ENCODE measurements at regions not wholly inside any gene's neighbourhood (a gene's known extent, or its start where the extent isn't known, plus 50 kb on each side); places are given as distances from the start of the nearest gene placed in this dataset.

DNA sequence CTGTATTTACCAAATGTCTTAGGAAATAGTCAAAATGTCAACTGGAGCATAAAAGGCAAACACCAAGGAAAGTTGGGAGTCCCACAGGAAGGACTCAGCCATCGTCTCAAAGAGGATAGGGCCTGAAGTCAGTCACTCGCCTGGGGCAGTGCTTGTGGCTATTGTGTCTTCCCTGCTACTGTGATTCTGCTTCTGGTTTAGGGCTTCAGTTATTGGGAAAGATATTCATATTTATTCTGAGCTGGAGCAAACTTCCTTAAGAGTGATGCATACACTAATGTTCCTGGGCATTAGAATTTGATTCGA lies 118.1 kb downstream of the EDEM1 start:
- Histone ChIP-seq H3K4me3 (ENCODE audit: low read depth, low read length) (no peak overlapping the region), H3K4me1 (ENCODE audit: control insufficient read depth, insufficient read depth, low read length) (no peaks in the 10 kb centered on the region), H3K9me3 (ENCODE audit: control insufficient read depth, insufficient read depth, low read length) (no peaks in the 10 kb centered on the region)

DNA sequence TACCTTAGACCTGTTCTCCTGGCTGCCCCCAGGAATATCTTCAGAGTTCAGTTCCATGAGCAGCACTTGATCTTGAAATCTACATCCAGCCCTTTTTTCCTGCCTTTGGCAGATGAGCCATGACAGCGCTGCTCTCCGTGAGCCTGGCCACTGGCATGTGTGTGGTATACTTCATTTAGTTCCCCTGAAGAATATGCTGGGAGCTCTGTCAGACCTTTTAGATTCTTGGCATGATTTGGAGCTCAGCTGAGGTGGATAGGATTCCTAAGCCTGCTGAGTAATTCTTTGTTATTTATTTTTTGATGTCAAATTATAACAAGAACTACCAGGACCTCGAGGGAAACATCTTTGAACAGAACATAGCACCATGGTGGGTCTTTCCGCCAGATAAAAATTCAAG lies 121.7 kb downstream of the EDEM1 start:
- Histone ChIP-seq H3K9me3 (ENCODE audit: control insufficient read depth, insufficient read depth, low read length) (no peaks in the 10 kb centered on the region), H3K27me3 (ENCODE audit: control insufficient read depth, insufficient read depth, low read length) (no peaks in the 10 kb centered on the region), H3K36me3 (ENCODE audit: control insufficient read depth, insufficient read depth, low read length) (no peaks in the 10 kb centered on the region), H3K4me1 (ENCODE audit: control insufficient read depth, insufficient read depth, low read length) (no peaks in the 10 kb centered on the region), H3K9ac (ENCODE audit: low read depth, low read length) (no peak overlapping the region), H3K4me3 (ENCODE audit: low read depth, low read length) (no peak overlapping the region)

More for the DNA sequence above, 118.1 kb downstream of the EDEM1 start:
- no peaks in the 10 kb centered on the region for H3K27me3 ChIP-seq (ENCODE audit: control insufficient read depth, insufficient read depth, low read length)
- H3K9ac ChIP-seq (ENCODE audit: low read depth, low read length), result no peak overlapping the region
- H3K36me3 ChIP-seq (ENCODE audit: control insufficient read depth, insufficient read depth, low read length), result no peaks in the 10 kb centered on the region

DNA sequence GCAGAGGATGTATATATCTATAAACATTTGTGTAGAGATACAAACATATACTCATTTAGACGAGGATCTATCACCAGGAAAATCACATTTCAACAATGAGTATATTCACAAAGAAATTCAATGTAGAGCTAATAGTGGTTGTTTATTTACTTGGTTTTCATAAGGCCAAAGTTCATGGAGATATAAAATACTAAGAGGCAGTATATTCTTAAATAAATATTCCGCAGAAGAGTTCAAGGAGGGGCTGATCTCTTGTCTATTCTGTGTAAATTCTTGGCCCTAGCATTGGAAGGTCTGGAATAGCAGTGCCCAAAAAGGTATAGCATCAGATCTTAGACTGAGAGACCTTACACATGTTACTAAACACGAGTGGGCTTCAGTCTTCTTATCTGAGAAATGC lies 122.1 kb downstream of the EDEM1 start:
- Histone ChIP-seq H3K27me3 (ENCODE audit: control insufficient read depth, insufficient read depth, low read length) (no peaks in the 10 kb centered on the region), H3K36me3 (ENCODE audit: control insufficient read depth, insufficient read depth, low read length) (no peaks in the 10 kb centered on the region), H3K4me3 (ENCODE audit: low read depth, low read length) (no peak overlapping the region), H3K9me3 (ENCODE audit: control insufficient read depth, insufficient read depth, low read length) (no peaks in the 10 kb centered on the region), H3K4me1 (ENCODE audit: control insufficient read depth, insufficient read depth, low read length) (no peaks in the 10 kb centered on the region), H3K9ac (ENCODE audit: low read depth, low read length) (no peak overlapping the region)

DNA sequence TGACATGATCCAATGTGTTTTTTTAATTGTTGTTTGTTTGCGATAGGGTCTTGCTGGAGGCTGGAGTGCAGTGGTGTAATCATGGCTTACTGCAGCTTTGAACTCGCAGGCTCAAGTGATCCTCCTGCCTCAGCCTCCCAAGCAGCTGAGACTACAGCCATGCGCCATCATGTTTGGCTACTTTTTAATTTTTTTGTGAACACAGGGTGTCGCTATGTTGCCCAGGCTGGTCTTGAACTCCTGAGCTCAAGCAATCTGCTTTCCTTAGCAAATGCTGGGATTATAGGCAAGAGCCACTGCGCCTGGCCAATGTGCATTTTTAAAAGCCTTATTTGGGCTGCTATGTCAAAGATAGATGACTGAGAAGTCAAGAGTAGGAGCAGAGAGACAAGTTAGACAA lies 123.0 kb downstream of the EDEM1 start:
- Histone ChIP-seq H3K9ac (ENCODE audit: low read depth, low read length) (no peak overlapping the region), H3K36me3 (ENCODE audit: control insufficient read depth, insufficient read depth, low read length) (no peaks in the 10 kb centered on the region), H3K27me3 (ENCODE audit: control insufficient read depth, insufficient read depth, low read length) (no peaks in the 10 kb centered on the region)

DNA sequence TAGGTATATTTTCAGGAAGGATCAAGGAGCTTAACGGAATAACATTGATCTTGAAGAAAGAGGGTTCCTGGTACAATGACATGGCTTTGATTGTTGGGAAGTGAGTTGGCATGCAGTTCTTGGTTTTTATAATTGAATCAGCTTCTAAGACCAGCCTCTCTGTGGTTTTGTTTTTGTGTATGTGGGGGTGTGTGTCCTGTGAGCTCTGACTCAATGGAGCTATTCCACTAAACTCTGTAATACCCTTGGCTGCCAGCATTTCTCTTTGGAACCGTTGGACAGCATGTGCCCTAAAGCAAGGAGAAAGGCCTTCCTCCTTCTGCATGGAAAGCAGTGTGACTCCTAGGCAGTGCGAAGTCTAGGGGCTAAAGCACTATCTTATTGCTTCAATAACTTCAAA lies 124.8 kb downstream of the EDEM1 start:
- no peaks in the 10 kb centered on the region for H3K36me3 ChIP-seq (ENCODE audit: control insufficient read depth, insufficient read depth, low read length)
- H3K4me1 ChIP-seq (ENCODE audit: control insufficient read depth, insufficient read depth, low read length), result no peaks in the 10 kb centered on the region
- no peaks in the 10 kb centered on the region for H3K27me3 ChIP-seq (ENCODE audit: control insufficient read depth, insufficient read depth, low read length)
- no peak overlapping the region for H3K9ac ChIP-seq (ENCODE audit: low read depth, low read length)
- no peaks in the 10 kb centered on the region for H3K9me3 ChIP-seq (ENCODE audit: control insufficient read depth, insufficient read depth, low read length)
- no peak overlapping the region for H3K4me3 ChIP-seq (ENCODE audit: low read depth, low read length)

More for the DNA sequence above, 123.0 kb downstream of the EDEM1 start:
- Histone ChIP-seq H3K4me3 (ENCODE audit: low read depth, low read length) (no peak overlapping the region), H3K4me1 (ENCODE audit: control insufficient read depth, insufficient read depth, low read length) (no peaks in the 10 kb centered on the region), H3K9me3 (ENCODE audit: control insufficient read depth, insufficient read depth, low read length) (no peaks in the 10 kb centered on the region)

DNA sequence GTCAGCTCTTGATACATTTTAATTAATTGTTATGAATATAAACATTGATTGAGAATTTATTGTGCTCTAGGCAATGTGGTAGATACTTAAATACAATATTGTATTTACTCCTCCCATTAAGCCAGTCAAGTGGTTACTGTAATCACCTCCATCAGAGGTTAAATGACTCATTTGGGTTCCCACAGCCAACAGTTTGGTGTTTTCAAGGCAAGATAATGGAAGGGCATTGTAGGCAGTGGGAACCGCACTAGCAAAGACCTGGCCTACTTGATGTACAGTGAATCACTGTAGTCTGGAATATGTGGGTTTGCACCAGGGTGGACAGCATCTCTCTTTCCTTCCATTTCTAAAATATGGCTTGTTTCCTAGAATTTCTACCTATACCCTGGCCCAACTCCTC lies 127.4 kb downstream of the EDEM1 start:
- H3K4me3 ChIP-seq (ENCODE audit: low read depth, low read length), result no peak overlapping the region
- no peaks in the 10 kb centered on the region for H3K4me1 ChIP-seq (ENCODE audit: control insufficient read depth, insufficient read depth, low read length)
- no peaks in the 10 kb centered on the region for H3K9me3 ChIP-seq (ENCODE audit: control insufficient read depth, insufficient read depth, low read length)
- H3K27me3 ChIP-seq (ENCODE audit: control insufficient read depth, insufficient read depth, low read length), result no peaks in the 10 kb centered on the region
- no peaks in the 10 kb centered on the region for H3K36me3 ChIP-seq (ENCODE audit: control insufficient read depth, insufficient read depth, low read length)
- no peak overlapping the region for H3K9ac ChIP-seq (ENCODE audit: low read depth, low read length)

DNA sequence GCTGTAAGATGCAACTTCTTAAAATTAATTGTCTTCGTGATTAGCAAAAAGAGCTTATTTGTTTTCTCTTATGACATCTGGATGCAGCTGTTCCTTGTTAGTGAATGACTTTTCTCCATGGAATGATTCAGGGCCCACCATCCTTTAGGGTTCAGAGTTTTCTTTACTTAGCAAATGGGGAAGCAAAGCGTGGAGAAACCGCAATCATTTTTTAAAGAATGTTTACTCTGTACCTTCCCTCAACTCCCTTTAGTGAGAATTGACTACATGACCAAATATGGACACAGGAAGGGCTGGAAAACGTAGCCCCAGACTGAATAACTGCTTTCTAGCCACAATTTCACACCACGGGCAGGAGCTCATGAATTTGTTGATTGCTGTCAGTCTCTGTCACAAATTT lies 130.1 kb downstream of the EDEM1 start:
- no peaks in the 10 kb centered on the region for H3K36me3 ChIP-seq (ENCODE audit: control insufficient read depth, insufficient read depth, low read length)
- H3K4me1 ChIP-seq (ENCODE audit: control insufficient read depth, insufficient read depth, low read length), result no peaks in the 10 kb centered on the region
- H3K27me3 ChIP-seq (ENCODE audit: control insufficient read depth, insufficient read depth, low read length), result no peaks in the 10 kb centered on the region
- no peaks in the 10 kb centered on the region for H3K9me3 ChIP-seq (ENCODE audit: control insufficient read depth, insufficient read depth, low read length)
- no peak overlapping the region for H3K9ac ChIP-seq (ENCODE audit: low read depth, low read length)
- no peak overlapping the region for H3K4me3 ChIP-seq (ENCODE audit: low read depth, low read length)

DNA sequence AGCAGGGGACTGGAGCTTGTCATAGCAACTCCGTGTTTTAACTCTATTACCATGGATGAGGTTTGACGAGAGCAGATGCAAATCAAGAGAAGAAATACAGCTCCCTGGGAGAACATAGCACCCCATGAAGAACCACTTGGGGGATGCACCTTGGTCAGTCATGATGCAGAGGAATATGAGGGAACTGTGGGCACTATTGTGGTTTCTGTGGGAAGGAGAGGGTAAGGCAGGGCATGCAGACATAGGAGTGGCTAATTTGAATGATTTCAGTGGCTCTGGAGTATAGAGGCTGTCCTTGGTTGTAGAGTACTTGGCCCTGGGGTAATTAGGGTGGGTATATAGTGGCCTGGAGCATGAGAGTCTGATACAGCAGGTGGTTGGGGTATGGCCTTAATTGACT lies 131.9 kb downstream of the EDEM1 start:
- no peaks in the 10 kb centered on the region for H3K27me3 ChIP-seq (ENCODE audit: control insufficient read depth, insufficient read depth, low read length)
- no peaks in the 10 kb centered on the region for H3K4me1 ChIP-seq (ENCODE audit: control insufficient read depth, insufficient read depth, low read length)
- H3K4me3 ChIP-seq (ENCODE audit: low read depth, low read length), result no peak overlapping the region
- no peak overlapping the region for H3K9ac ChIP-seq (ENCODE audit: low read depth, low read length)
- H3K9me3 ChIP-seq (ENCODE audit: control insufficient read depth, insufficient read depth, low read length), result no peaks in the 10 kb centered on the region
- no peaks in the 10 kb centered on the region for H3K36me3 ChIP-seq (ENCODE audit: control insufficient read depth, insufficient read depth, low read length)

DNA sequence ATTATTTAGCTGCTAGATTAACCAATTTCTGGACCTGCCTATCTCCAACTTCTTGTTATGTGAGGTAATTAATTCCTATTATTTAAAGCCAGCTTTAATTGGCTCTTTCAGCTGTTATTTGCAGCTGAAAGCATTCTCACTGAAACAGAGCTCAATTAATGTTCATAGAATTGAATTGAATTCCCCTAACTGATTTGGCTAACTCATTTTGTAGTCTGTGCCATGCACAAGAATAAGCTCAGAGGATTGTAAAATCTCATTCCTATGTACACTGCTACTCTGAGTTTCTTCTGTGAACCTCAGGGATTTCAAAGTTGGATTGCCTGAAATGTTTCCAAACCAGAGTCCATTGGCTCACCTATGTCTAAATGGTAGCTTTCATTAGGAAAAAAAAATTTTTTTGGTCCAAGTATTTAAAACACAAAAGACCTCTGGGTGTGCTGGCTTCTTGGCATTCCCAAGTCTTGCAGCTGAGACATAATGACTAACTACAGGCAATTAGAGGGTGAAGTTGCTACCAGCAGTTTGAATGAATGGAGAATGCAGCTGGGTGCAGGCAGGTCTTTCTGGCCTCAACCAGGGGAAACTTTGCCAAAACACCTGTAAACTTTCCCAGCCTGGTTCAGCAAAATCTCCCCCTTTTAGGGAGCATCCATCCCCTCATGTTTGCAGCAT lies 134.3 kb downstream of the EDEM1 start:
- Histone ChIP-seq H3K9ac (ENCODE audit: low read depth, low read length) (no peak overlapping the region), H3K9me3 (ENCODE audit: control insufficient read depth, insufficient read depth, low read length) (no peaks in the 10 kb centered on the region), H3K4me3 (ENCODE audit: low read depth, low read length) (no peak overlapping the region), H3K27me3 (ENCODE audit: control insufficient read depth, insufficient read depth, low read length) (no peaks in the 10 kb centered on the region), H3K36me3 (ENCODE audit: control insufficient read depth, insufficient read depth, low read length) (no peaks in the 10 kb centered on the region), H3K4me1 (ENCODE audit: control insufficient read depth, insufficient read depth, low read length) (no peaks in the 10 kb centered on the region)

DNA sequence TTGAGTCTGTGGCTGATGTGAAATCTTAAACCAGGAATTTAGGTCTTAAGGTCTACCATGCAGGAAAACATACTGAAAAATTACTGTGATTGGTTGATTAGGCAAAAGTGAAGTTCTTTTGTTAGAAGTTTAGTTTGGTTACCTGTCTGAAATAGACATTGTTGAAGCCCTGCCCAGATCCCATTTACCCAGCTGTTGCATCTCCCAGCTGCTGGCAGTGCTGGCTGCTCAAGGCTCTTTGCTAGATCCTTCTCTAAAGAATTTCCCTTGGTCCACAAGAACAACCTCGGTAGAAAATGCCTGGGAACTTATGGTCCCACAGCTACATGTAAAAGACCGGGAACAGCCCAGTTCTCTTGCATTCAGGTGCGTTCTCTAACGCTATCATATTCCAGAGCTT lies 137.3 kb downstream of the EDEM1 start:
- Histone ChIP-seq H3K9me3 (ENCODE audit: control insufficient read depth, insufficient read depth, low read length) (no peaks in the 10 kb centered on the region), H3K9ac (ENCODE audit: low read depth, low read length) (no peak overlapping the region)

DNA sequence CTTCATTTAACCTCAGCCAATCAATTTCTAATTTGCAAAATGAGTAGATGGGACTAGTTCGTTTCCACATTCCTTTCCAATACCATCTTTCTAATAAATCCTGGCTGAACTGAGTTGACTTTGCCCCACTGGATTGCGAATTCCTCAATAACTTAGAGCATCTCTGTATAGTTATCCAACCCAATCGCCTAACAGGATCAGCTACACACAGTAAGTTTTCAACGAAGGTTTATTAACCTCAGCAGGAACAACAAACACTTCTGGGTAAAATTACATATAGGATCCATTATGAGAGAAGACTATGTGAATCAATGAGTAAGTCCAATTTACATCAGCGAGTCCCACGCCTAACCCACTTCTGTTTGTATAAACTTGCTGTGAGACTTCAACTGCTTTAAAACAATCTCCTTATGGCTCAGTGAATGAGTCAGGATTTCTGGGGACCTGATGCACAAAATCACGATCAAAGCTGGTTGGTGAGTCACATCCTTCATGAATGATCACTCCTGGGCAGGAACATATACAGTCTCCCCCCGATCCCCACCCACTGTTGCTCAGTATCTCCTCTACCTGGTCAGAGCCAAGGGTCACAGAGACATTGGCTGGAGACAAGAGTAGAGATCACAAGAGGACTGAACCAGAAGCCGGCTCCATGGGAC lies 142.8 kb downstream of the EDEM1 start:
- Histone ChIP-seq H3K9ac (ENCODE audit: low read depth, low read length) (no peak overlapping the region), H3K36me3 (ENCODE audit: control insufficient read depth, insufficient read depth, low read length) (no peaks in the 10 kb centered on the region), H3K27me3 (ENCODE audit: control insufficient read depth, insufficient read depth, low read length) (no peaks in the 10 kb centered on the region), H3K4me1 (ENCODE audit: control insufficient read depth, insufficient read depth, low read length) (no peaks in the 10 kb centered on the region), H3K9me3 (ENCODE audit: control insufficient read depth, insufficient read depth, low read length) (no peaks in the 10 kb centered on the region), H3K4me3 (ENCODE audit: low read depth, low read length) (no peak overlapping the region)

More for the DNA sequence above, 137.3 kb downstream of the EDEM1 start:
- Histone ChIP-seq H3K4me3 (ENCODE audit: low read depth, low read length) (no peak overlapping the region), H3K36me3 (ENCODE audit: control insufficient read depth, insufficient read depth, low read length) (no peaks in the 10 kb centered on the region), H3K4me1 (ENCODE audit: control insufficient read depth, insufficient read depth, low read length) (no peaks in the 10 kb centered on the region), H3K27me3 (ENCODE audit: control insufficient read depth, insufficient read depth, low read length) (no peaks in the 10 kb centered on the region)

DNA sequence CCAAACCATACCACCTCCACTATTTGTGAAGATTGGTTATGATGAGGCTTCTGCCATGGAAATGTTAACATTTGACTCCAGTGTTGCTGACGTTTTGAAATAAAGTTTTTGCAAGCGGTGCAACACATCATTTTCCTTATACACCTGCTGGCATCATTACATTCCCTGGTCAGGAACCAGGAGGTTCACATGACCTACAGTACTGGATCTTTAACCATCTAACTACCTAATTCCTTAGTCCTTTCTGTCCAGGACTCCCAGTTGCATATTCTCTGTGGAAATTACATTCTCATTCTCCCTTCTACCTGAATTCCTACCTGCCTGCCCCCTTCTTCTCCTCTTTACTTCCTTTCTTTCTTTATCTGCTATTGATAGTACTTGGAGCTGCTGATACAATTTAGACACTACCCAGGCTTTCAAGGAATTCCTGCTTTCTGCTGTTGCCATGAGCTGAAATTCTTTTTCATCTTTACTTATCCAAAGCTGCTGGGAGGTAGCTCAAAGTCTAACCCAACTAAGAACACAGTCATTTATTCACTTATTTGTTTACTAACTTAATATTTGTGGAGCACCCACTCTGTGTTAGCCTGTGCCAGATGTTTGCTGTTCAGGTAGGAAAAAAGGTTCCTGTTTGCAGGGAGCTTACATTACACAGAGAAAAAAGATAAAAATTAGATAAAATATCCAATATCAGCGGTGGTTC lies 144.2 kb downstream of the EDEM1 start:
- Histone ChIP-seq H3K27me3 (ENCODE audit: control insufficient read depth, insufficient read depth, low read length) (no peaks in the 10 kb centered on the region), H3K9ac (ENCODE audit: low read depth, low read length) (no peak overlapping the region), H3K4me1 (ENCODE audit: control insufficient read depth, insufficient read depth, low read length) (no peaks in the 10 kb centered on the region), H3K4me3 (ENCODE audit: low read depth, low read length) (no peak overlapping the region), H3K36me3 (ENCODE audit: control insufficient read depth, insufficient read depth, low read length) (no peaks in the 10 kb centered on the region), H3K9me3 (ENCODE audit: control insufficient read depth, insufficient read depth, low read length) (no peaks in the 10 kb centered on the region)
